Activated naive CD4-positive, alpha-beta T cell treated with anti-CD3 and anti-CD28 coated beads, Interleukin-2, amount 50 U/mL, for 16 hours (primary cell): ENCODE measurements at regions not wholly inside any gene's neighbourhood (a gene's known extent, or its start where the extent isn't known, plus 50 kb on each side); places are given as distances from the start of the nearest gene placed in this dataset.
"Not testable (repeated sequence)": the region's sequence is repeated elsewhere in the genome, so short reads cannot be mapped to it uniquely, and the experiment has no call there.

ENCODE experiments used
- DNase-seq: peaks from one replicate; pipeline ENCODE4 v3.0.0-alpha.2; 2020

GRCh38 chr3:69647081-69647480 lies 92.2 kb upstream of the MITF start:
- DNase-seq = no peak

- no peak for DNase-seq
Measured at GRCh38 chr3:69646287-69647067, 92.8 kb upstream of the MITF start.

DNA sequence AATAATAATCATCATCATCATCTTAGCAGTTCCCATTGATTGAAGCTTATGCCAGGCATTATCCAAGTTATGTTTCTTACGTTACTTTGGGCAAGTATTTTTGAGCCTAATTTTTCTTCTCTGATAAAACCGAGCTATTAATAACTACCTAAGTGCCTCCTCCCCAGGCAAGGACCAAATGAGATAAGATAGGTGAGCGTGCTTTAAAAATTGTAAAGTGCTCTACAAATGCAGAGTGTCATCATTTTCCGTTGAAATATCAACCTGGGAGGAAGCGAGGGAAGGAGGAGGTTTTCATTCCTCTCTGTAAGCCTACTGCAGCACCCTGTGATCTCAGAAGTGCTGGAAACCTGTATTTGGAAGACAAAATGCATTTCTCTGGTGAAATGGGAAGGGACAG lies 96.7 kb upstream of the MITF start:
- no peak for DNase-seq

DNA sequence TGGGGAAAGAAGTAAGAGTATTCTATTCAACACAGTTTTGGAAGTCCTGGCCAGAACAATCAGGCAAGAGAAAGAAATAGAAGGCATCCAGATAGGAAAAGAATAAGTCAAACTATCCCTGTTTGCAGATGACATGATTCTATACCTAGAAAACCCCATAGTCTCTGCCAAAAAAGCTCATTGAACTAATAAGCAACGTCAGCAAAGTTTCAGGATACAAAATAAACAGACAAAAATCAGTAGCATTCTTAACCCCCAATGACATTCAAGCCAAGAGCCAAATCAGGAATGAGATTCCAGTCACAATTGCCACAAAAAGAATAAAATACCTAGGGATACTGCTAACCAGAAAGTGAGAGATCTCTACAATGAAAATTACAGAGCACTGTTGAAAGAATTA lies 99.4 kb upstream of the MITF start:
- DNase-seq = no peak

GRCh38 chr3:69628951-69629350 lies 110.3 kb upstream of the MITF start:
- no peak for DNase-seq

DNA sequence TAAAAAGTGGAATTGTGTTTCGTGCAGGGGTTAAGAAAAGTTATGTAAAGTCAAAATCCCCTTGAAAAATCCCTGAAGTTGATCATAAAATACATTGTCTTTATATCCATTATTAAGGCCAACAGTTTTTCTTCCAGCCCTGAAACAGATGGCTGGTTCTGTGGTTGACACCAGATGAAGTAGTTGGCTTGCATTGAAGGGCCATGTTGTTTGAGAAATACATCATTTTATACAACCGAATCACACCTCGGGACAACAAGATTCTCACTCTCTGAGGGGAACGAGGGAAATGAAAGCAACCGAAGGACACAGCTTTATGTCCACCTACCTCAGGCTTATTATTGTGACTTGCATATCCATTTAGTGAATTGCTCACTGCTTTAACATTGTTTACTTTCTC lies 126.0 kb upstream of the MITF start:
- no peak for DNase-seq

- DNase-seq = no peak
Measured at GRCh38 chr3:69612791-69613190, 126.5 kb upstream of the MITF start.

DNA sequence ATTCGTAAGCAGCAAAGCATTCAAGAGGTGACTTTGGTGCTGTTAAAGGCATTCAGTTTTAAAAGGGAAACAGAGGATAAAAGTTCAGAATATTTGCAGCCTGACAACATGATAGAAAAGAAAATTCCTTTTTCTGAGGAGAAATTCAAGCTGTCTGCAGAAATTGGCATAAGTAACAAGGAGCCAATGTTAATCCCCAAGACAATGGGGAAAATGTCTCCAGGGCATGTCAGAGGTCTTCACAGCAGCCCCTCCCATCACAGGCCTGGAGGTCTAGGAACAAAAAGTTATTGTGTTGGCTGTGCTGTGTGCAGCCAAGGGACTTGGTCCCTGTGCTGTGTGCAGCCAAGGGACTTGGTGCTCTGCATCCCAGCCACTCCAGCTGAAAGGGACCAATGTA lies 129.7 kb upstream of the MITF start:
- DNase-seq = not testable (repeated sequence)

GRCh38 chr3:69607466-69608305 lies 131.6 kb upstream of the MITF start:
- no peak for DNase-seq

DNA sequence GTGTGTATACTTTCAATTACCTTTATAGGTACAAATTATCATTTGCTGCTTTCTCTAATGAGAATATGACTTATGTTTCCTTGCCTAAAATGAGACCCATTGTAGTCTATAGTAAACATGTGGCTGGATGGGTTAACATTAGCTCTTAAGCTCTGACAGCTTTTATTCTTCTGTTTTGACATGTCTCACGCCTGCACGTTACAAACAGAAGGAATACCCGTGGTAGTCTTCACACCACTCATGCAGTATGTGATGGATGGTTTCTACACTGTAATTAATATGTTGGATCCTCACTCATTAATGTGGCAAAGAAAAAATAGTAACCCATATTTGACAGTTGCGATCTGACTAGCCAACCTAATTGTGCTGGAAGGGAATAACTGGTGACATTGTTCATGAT lies 133.4 kb upstream of the MITF start:
- DNase-seq = no peak

GRCh38 chr3:69604735-69605450 lies 134.4 kb upstream of the MITF start:
- DNase-seq = no peak

- DNase-seq = no peak
Measured at GRCh38 chr3:69602112-69602511, 137.2 kb upstream of the MITF start.

GRCh38 chr3:69594286-69594685 lies 145.0 kb upstream of the MITF start:
- DNase-seq = no peak

- DNase-seq = no peak
Measured at GRCh38 chr3:69591164-69591736, 148.0 kb upstream of the MITF start.

- DNase-seq = no peak
Measured at GRCh38 chr3:69590111-69590510, 149.2 kb upstream of the MITF start.

GRCh38 chr3:69588170-69588569 lies 151.1 kb upstream of the MITF start:
- no peak for DNase-seq

DNA sequence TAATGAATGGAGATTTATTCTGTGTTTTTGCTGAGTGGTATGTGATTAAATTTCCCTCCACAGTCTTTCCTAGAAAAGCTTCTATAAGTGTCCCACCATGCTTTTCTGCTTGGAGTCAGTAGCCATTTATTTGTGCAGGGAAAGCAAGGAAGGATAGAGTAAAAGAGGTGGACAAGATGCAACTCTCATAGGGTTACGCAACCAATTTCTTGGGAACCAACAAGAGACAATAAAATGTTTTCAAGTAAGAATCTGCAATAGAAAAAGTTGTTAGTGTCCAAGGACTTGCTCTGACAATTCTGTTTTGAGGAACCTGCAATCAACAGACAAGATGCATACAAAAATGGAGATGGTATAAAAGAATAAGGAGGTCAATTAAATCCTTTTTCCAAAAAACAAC lies 153.8 kb upstream of the MITF start:
- DNase-seq = no peak

DNA sequence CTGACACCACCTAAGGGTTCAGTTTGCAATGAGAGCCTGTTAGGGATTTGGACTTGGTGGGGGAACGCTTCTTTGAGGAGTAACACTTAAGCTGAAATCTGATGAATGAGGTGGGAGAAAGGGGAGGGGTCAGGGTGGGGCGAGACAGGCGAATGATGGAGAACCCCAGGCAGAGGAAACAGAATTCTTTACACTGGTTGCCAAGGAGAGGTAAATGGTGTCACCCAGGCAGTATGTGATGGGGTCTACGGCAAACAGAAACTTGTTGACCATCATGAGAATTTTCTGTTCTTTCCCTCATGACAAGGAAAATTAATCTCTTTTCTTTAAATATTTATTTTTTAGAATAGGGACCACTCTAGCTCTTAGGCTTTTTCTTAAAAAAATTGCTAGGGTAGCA lies 157.2 kb upstream of the MITF start:
- DNase-seq = no peak

GRCh38 chr3:69579306-69580041 lies 159.8 kb upstream of the MITF start:
- no peak for DNase-seq

GRCh38 chr3:69569520-69569919 lies 169.7 kb upstream of the MITF start:
- no peak for DNase-seq

DNA sequence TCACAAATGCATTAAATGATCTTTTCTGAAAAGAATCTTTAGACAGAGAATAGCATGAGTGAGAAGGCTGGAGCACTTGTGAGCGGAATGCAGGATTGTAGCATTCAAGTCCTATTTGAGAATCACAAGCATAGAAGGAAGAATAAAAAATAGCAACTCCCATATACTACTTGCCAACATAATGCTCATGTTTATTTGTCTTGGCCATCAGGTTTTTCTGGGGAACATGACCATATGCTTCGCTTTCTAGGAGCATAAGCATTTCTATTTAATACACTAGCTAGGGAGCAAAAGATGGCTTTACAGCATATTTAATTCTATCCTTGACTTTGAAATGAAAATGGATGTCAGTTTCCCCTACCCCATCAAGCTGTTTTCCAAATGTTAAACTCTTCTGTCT lies 170.3 kb upstream of the MITF start:
- DNase-seq = no peak

DNA sequence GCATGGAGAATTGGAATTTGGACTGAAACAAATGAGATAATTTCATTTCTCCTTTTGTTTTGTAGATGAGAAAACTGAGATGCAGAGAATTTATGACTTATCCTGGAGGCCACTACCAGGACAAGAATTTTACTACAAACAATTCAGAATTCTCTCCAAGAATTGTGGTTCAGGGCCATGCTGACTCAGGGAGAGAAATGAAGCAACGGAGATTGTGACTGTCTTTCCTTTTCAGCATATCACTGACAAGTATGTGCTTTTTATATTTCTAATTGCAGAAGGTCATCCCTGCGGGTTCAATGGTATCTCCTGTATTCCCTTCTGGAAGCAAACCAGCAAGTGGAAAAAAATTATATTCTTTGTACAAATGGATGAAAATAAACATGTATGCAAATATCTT lies 170.8 kb upstream of the MITF start:
- DNase-seq = no peak

DNA sequence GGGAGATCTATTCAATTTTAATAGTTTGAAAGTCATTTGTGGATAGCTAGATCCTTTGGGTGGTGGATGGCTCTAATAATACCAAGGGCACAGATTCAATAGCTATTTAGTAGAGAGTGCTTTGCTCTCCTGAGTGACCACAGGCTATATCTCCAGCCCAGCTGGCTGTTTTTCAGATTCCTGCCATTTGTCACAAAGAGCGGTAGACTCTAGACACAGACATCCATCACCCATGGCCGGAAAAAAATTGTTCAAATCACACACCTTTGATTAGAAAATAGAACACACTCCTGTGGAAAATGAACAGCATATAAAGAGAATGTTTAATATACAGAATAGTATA lies 171.6 kb upstream of the MITF start:
- DNase-seq = no peak
